Thymus (tissue), 11 donors: ENCODE measurements at regions not wholly inside any gene's neighbourhood (a gene's known extent, or its start where the extent isn't known, plus 50 kb on each side); places are given as distances from the start of the nearest gene placed in this dataset.
"Not testable (repeated sequence)": the region's sequence is repeated elsewhere in the genome, so short reads cannot be mapped to it uniquely, and the experiment has no call there.

ENCODE experiments used
- DNase-seq, 9 donors: peaks; one replicate each; pipeline ENCODE4 v3.0.0-alpha.2; 2013; ENCODE audit warnings: low spot score in 9 of 9, low read depth in 6 of 9, missing footprints in 1 of 9
- H3K27ac ChIP-seq, 2 donors: one replicate each; pipeline ENCODE4 v1.5.1; 2013; ENCODE audit warnings: control low read depth in 1 of 2, low read depth in 1 of 2, low read length in 1 of 2, mild to moderate bottlenecking in 1 of 2, moderate library complexity in 1 of 2
- H3K27me3 ChIP-seq, 2 donors: one replicate each; pipeline ENCODE4 v1.5.1; 2013; ENCODE audit warnings: low read length in 1 of 2; ENCODE audit not compliant: control insufficient read depth in 2 of 2, insufficient read depth in 1 of 2
- H3K36me3 ChIP-seq, 2 donors: one replicate each; pipeline ENCODE4 v1.5.1; 2013; ENCODE audit warnings: low read length in 1 of 2, mild to moderate bottlenecking in 1 of 2, moderate library complexity in 1 of 2; ENCODE audit not compliant: control insufficient read depth in 2 of 2, insufficient read depth in 2 of 2
- H3K4me1 ChIP-seq, 2 donors: one replicate each; pipeline ENCODE4 v1.5.1; 2013; ENCODE audit warnings: low read length in 2 of 2; ENCODE audit not compliant: control insufficient read depth in 2 of 2, insufficient read depth in 2 of 2
- H3K4me3 ChIP-seq, 2 donors: one replicate each; pipeline ENCODE4 v1.5.1; 2013; ENCODE audit warnings: low read length in 2 of 2, control low read depth in 1 of 2, mild to moderate bottlenecking in 1 of 2
- H3K9me3 ChIP-seq, 2 donors: one replicate each; pipeline ENCODE4 v1.5.1; 2013; ENCODE audit warnings: low read length in 1 of 2, mild to moderate bottlenecking in 1 of 2; ENCODE audit not compliant: control insufficient read depth in 2 of 2, insufficient read depth in 1 of 2
- WGBS: extraction: QIAGEN DNeasy Blood & Tissue Kit; methylation state at CpG from one replicate; pipeline ENCODE4 v1.1.7; 2013; 5-methylcytosine and 5-hydroxymethylcytosine counted together
- donor health status: healthy.

GRCh38 chr5:112503749-112504501 lies 84.8 kb upstream of the EPB41L4A start:
- H3K9me3 ChIP-seq, H3K4me3 ChIP-seq, H3K27ac ChIP-seq, H3K27me3 ChIP-seq, DNase-seq, H3K4me1 ChIP-seq, H3K36me3 ChIP-seq: not testable (repeated sequence)
- WGBS: 89% methylated on average over 8 of the region's 8 CpGs

GRCh38 chr5:112509097-112509496 lies 90.0 kb upstream of the EPB41L4A start:
- not testable (repeated sequence) for H3K4me3 ChIP-seq, H3K4me1 ChIP-seq, H3K9me3 ChIP-seq

GRCh38 chr5:112511920-112512319 lies 92.8 kb upstream of the EPB41L4A start:
- no peak for DNase-seq
- no peak overlapping the region for H3K27ac ChIP-seq
- no peak overlapping the region for H3K4me3 ChIP-seq
- H3K36me3 ChIP-seq: no peaks in the 10 kb centered on the region
- no peaks in the 10 kb centered on the region for H3K9me3 ChIP-seq
- no peaks in the 10 kb centered on the region for H3K27me3 ChIP-seq
- H3K4me1 ChIP-seq: no peaks in the 10 kb centered on the region

More at GRCh38 chr5:112509097-112509496, 90.0 kb upstream of the EPB41L4A start:
- not testable (repeated sequence) for H3K36me3 ChIP-seq, H3K27me3 ChIP-seq, DNase-seq, H3K27ac ChIP-seq

- H3K4me3 ChIP-seq: no peak overlapping the region
- DNase-seq: no peak
- H3K9me3 ChIP-seq: no peaks in the 10 kb centered on the region
- H3K27me3 ChIP-seq: no peaks in the 10 kb centered on the region
- H3K36me3 ChIP-seq: no peaks in the 10 kb centered on the region
- H3K27ac ChIP-seq: no peak overlapping the region
- 93% methylated on average over 2 of the region's 2 CpGs for WGBS
- no peaks in the 10 kb centered on the region for H3K4me1 ChIP-seq
Observed at GRCh38 chr5:112512901-112513300, 93.8 kb upstream of the EPB41L4A start.

- Histone ChIP-seq H3K36me3 (no peaks in the 10 kb centered on the region), H3K27me3 (no peaks in the 10 kb centered on the region), H3K27ac (no peak overlapping the region), H3K9me3 (no peaks in the 10 kb centered on the region), H3K4me1 (no peaks in the 10 kb centered on the region), H3K4me3 (no peak overlapping the region)
- WGBS: 54% methylated on average over 2 of the region's 2 CpGs
- DNase-seq: no peak
Observed at GRCh38 chr5:112514111-112514510, 95.0 kb upstream of the EPB41L4A start.

GRCh38 chr5:112520474-112520873 lies 101.4 kb upstream of the EPB41L4A start:
- H3K4me1 ChIP-seq, H3K36me3 ChIP-seq, H3K4me3 ChIP-seq, H3K27me3 ChIP-seq, H3K9me3 ChIP-seq, DNase-seq, H3K27ac ChIP-seq: not testable (repeated sequence)
- WGBS: 94% methylated on average over 1 of the region's 1 CpG

- not testable (repeated sequence) for H3K27ac ChIP-seq, H3K9me3 ChIP-seq, H3K36me3 ChIP-seq, H3K27me3 ChIP-seq, H3K4me3 ChIP-seq, DNase-seq, H3K4me1 ChIP-seq
- 93% methylated on average over 9 of the region's 9 CpGs for WGBS
Observed at GRCh38 chr5:112522891-112523673, 104.0 kb upstream of the EPB41L4A start.

- H3K36me3 ChIP-seq, H3K27me3 ChIP-seq, H3K27ac ChIP-seq, DNase-seq, H3K9me3 ChIP-seq, H3K4me3 ChIP-seq, H3K4me1 ChIP-seq: not testable (repeated sequence)
- WGBS: 86% methylated on average over 4 of the region's 4 CpGs
Observed at GRCh38 chr5:112523674-112524263, 104.7 kb upstream of the EPB41L4A start.

DNA sequence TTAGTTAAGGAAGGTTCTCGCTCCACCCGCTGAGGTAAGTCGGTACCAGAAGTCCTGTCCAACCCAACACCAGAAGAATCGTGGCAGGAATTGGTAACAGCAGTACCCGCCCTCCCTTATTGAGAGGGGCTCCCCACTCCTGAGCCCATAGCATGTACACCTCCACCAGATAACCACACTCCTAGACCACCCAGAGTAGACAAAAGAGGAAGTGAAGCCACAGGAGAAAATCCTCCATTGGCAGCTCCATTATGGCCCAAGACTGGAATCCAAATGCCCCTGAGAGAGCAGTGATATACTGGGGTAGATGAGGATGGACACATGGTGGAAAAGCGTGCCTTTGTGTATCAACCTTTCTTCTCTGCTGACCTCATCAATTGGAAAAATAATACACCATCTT lies 106.1 kb upstream of the EPB41L4A start:
- Histone ChIP-seq H3K4me1 (no peaks in the 10 kb centered on the region), H3K27ac (no peak overlapping the region), H3K9me3 (no peaks in the 10 kb centered on the region), H3K36me3 (no peaks in the 10 kb centered on the region), H3K4me3 (no peak overlapping the region), H3K27me3 (no peaks in the 10 kb centered on the region)
- DNase-seq: no peak
- WGBS: 91% methylated on average over 6 of the region's 6 CpGs
